IPS DF 19.7 (cell line): ENCODE measurements at regions not wholly inside any gene's neighbourhood (a gene's known extent, or its start where the extent isn't known, plus 50 kb on each side); places are given as distances from the start of the nearest gene placed in this dataset.
"Not testable (repeated sequence)": the region's sequence is repeated elsewhere in the genome, so short reads cannot be mapped to it uniquely, and the experiment has no call there.

Source experiments
- DNase-seq: peaks from one replicate; pipeline ENCODE4 v3.0.0-alpha.2; 2013; ENCODE audit warnings: low read depth, low spot score

- no peak for DNase-seq
Measured at GRCh38 chr7:153628406-153628805, 423.8 kb upstream of the DPP6 start.

DNA sequence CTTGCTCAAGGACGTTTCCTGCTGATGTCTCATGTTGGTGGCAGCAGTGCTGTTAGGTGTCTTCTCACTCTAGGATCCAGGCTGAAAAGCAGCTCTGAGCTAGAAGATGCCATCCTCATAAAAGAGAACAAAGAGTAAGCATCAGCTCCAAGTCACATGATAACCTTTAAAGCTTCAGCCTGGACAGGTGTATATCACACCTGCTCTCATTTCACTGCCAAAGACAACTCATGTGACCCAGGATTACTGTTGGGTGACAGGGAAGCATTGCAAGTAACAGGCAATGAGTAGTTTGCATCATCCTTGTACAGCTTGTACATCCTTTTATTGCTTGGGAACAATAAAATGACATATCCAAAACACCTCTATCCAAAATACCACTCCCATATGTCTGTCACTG, 423.4 kb upstream of the DPP6 start:
- DNase-seq, result no peak

DNA sequence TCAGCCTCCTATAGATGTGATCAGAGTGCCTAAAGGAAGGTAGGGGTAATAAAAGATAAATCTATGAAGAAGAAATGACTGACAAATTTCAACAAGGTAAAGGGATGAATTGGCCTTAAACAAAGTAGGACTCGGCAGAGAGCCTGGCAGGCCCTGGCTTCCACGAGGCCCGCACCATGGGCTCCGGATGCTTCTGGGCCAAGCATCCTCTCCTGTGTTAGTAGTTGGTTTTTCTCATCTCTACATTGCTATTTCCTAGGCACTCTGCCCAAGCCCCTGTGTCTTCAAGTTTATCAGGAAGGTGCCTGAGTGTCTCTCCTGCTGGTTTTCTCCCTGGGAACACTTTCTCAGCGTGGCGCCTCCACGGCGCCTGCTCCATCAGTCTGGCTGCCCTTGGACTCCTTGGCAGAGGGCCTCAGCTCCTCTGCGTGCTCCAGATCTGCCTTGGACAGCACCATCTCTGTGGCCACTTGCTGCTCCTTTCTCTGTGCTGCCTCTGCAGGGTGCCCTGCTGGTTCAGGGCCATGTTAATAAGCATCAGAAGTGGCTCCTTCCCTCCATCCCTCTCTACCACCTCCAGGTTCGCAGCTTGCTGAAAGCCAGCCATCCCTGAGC, 413.3 kb upstream of the DPP6 start:
- no peak for DNase-seq

DNA sequence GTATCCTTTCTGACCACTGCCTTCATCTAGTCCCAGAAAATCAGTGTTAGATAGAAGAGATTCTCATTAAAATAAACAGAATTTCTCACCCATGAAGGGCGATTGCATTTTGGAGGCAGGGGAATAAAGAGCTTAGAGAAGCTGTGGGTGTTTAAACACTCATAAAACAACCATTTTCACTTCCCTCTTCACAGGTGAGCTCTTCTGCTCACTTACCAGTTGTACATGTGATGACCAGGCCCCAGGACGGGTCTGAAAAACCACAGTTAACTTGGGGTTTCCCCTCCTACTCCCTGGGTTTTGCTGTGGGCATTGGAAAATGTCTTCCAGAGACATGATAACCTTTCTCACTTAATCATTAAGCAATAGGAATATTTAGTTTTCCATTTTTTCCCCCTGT, 411.6 kb upstream of the DPP6 start:
- no peak for DNase-seq

DNA sequence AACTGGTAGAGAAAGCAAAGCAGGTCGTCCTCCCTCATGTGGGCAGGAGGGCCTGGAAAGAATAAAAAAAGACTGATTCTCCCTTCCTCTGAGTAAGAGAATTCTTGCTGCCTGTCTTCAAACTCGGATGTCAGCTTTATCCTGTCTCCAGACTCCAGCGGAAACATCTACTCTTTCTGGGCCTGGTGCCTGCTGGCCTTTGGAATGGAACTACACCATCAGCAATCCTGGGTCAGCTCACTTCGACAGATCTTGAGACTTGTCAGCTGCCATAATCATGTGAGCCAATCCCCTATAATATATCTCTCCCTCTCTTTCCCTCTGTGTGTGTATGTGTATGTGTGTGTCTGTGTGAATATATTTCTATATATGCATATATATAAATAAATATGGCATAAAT, 411.0 kb upstream of the DPP6 start:
- no peak for DNase-seq

DNA sequence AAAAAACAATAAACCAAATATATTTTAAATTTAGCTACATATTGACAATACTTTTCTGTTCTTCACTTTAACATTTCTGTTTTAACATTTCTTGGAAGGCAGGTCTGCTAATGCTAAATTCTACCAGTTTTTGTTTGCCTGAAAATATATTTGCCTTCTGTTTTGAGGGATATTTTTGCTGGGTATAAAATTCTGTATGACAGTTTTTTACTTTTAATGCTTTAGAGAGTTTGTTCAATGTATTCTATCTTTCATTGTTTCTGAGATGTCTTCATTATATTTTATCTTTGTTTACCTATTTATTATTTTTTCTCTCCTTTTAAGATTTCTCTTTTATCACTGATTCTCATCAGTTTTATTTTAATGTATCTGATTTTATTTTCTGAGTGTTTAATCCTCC, 409.2 kb upstream of the DPP6 start:
- no peak for DNase-seq

GRCh38 chr7:153657182-153657800, 394.9 kb upstream of the DPP6 start:
- DNase-seq, result no peak

GRCh38 chr7:153675131-153675530, 377.1 kb upstream of the DPP6 start:
- DNase-seq, result no peak

- no peak for DNase-seq
Measured at GRCh38 chr7:153682628-153683027, 369.6 kb upstream of the DPP6 start.

GRCh38 chr7:153696242-153696641, 356.0 kb upstream of the DPP6 start:
- DNase-seq, result no peak

- DNase-seq, result no peak
Measured at GRCh38 chr7:153698046-153698445, 354.2 kb upstream of the DPP6 start.

GRCh38 chr7:153701678-153702077, 350.5 kb upstream of the DPP6 start:
- DNase-seq, result no peak

- DNase-seq, result not testable (repeated sequence)
Measured at GRCh38 chr7:153723892-153724291, 328.3 kb upstream of the DPP6 start.

- not testable (repeated sequence) for DNase-seq
Measured at GRCh38 chr7:153731504-153731903, 320.7 kb upstream of the DPP6 start.

DNA sequence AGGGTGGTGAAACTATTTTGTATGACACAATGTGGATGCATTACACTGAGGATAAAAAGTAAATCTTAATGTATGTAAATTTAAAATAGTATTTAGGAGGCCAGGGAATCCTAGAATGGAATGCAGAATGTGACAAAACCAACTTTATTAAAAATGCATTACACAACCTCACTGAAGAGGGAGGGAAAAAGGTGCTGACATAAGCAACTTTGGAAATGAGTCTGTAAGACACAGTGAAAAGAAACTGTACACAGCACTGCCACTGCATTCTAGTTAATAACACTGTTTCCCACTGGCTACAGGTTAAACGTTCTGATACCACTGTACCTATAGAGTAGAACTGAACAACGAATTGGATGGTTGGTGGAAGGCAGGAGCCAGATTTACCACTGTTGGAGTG, 308.8 kb upstream of the DPP6 start:
- not testable (repeated sequence) for DNase-seq

DNA sequence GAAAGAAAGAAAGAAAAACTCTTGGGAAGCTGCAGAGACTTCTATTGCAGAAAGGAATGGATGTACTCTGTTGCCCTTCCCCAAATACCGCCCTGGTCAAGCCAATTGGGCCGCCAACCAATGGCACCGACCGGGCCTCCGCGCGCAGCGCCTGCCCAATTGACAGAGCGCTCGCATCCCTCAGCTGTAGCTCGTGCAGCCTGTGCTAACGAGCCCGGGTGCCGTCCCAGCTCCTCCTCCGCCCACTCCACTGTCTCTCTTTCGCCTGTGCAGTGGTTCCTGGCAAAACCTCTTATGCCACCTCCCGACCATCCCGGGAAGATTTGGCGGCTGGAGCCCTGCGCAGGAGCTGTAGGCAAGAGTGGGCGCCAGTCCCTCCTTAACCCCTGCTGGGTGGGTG, 304.2 kb upstream of the DPP6 start:
- DNase-seq, result not testable (repeated sequence)

GRCh38 chr7:153748885-153749284, 303.3 kb upstream of the DPP6 start:
- DNase-seq, result not testable (repeated sequence)

DNA sequence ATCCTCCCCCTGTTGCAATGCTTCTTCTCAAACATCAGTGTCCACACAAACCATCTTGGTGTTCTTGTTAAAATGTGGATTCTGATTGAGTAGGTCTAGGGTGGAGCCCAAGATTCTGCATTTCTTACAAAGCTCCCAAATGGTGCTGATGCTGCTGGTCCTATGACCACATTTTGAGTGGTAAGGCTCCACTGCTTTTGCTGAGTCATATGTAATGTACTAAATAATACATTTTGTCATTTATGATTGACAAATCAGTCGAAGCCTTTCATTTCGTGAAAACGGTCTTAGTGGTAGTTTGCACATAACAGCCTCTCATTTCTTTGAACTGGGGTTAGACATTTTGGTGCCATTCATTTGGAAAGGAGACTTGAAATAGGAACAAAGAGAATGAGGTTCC, 286.3 kb upstream of the DPP6 start:
- DNase-seq, result not testable (repeated sequence)

DNA sequence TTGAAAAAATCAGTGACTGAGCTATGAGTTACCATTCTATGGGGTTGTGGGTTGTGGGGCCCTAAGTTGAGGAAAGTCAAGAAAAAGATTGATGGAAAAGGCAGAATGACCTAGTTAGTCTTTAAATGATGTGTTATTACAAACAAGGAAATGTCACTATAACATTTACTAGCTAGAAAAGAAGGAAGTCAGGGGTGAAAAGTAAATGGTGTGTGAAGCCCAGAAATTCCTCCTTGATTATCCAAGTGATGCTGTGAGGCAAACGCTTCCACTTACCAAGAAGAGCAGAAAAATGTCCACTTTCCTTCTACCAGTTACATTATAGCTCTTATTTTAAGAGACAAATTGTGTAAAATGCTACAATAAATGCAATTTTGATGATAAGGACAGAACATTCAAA, 285.3 kb upstream of the DPP6 start:
- DNase-seq, result not testable (repeated sequence)

- DNase-seq, result no peak
Measured at GRCh38 chr7:153772966-153773365, 279.2 kb upstream of the DPP6 start.

DNA sequence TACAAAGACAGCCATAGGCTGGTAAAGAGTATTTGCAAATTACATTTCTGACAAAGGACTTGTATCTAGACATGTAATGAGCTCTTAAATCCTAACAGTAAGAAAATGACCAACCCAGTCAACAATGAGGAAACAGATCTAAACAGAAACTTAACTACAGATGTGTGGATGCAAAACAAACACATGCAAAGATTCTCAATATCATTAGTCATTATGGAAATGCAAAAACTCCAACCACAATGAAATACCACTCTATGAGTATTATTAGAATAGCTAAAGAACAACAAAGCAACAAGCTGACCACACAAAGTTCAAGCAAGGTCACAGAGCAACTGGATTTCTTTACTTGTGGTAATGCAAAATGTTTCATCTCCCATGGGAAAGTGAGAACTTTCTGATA, 275.3 kb upstream of the DPP6 start:
- DNase-seq, result not testable (repeated sequence)

GRCh38 chr7:153797363-153797762, 254.8 kb upstream of the DPP6 start:
- DNase-seq, result not testable (repeated sequence)

GRCh38 chr7:153808117-153808516, 244.1 kb upstream of the DPP6 start:
- no peak for DNase-seq

DNA sequence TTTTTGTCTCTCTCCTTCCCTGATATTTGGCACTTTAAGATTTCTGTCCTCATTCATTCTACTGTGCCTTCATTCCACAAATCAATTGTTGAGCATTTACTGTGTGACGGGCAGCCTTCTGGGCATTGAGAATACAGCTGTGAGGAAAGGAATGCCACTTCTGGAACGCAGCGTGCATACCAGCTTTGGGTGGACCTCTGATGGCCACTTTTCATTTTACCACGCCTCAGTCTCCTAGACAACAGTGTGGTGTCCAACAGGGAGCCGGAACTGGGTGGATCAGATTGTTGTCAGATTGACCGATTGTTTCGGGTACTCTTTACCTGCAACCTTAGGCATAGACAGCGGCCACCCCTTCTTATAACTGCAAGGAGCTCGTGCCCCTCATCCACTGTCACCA, 222.7 kb upstream of the DPP6 start:
- no peak for DNase-seq
